GM12874 (cell line): ENCODE measurements at regions not wholly inside any gene's neighbourhood (a gene's known extent, or its start where the extent isn't known, plus 50 kb on each side); places are given as distances from the start of the nearest gene placed in this dataset.

Source experiments
- CTCF ChIP-seq: IDR thresholded peaks from 2 replicates; pipeline ENCODE4 v1.5.1; 2011; ENCODE audit warnings: low read depth, mild to moderate bottlenecking, control low read depth, low read length, moderate library complexity; ENCODE audit not compliant: insufficient read depth

- TF ChIP-seq CTCF, result no peak
Measured at GRCh38 chr7:49666764-49667163, 106.7 kb upstream of the VWC2 start.

GRCh38 chr7:49669285-49669684 is 104.2 kb upstream of the VWC2 start:
- no peak for TF ChIP-seq CTCF

GRCh38 chr7:49669692-49670260 is 103.7 kb upstream of the VWC2 start:
- no peak for TF ChIP-seq CTCF

GRCh38 chr7:49670991-49671390 is 102.4 kb upstream of the VWC2 start:
- TF ChIP-seq CTCF, result no peak

GRCh38 chr7:49692516-49692915 is 80.9 kb upstream of the VWC2 start:
- TF ChIP-seq CTCF, result no peak

GRCh38 chr7:49695971-49696370 is 77.5 kb upstream of the VWC2 start:
- TF ChIP-seq CTCF, result no peak

GRCh38 chr7:49700841-49701240 is 72.6 kb upstream of the VWC2 start:
- no peak for TF ChIP-seq CTCF

GRCh38 chr7:49702099-49702498 is 71.3 kb upstream of the VWC2 start:
- no peak for TF ChIP-seq CTCF
